SJCRH30 (cell line): ENCODE measurements at regions not wholly inside any gene's neighbourhood (a gene's known extent, or its start where the extent isn't known, plus 50 kb on each side); places are given as distances from the start of the nearest gene placed in this dataset.
A peak's percentile ranks its signal among the peaks of the same experiment; 100 is the strongest.

Experiments used
- DNase-seq, 2 experiments: peaks; one replicate each; pipeline ENCODE4 v3.0.0-alpha.2; 2015 to 2020
- H3K27ac ChIP-seq: fragments of 250-450 bp; sonication (Bioruptor Pico); 2 replicates; pipeline ENCODE4 v1.5.1; 2020; ENCODE audit warnings: mild to moderate bottlenecking, moderate library complexity
- H3K27me3 ChIP-seq: fragments of 250-450 bp; sonication (Bioruptor Pico); 2 replicates; pipeline ENCODE4 v1.5.1; 2020; ENCODE audit warnings: mild to moderate bottlenecking, moderate library complexity
- H3K36me3 ChIP-seq: fragments of 250-450 bp; sonication (Bioruptor Pico); 2 replicates; pipeline ENCODE4 v1.5.1; 2020; ENCODE audit warnings: mild to moderate bottlenecking, moderate library complexity
- H3K4me1 ChIP-seq: fragments of 250-450 bp; sonication (Bioruptor Pico); 2 replicates; pipeline ENCODE4 v1.5.1; 2020; ENCODE audit warnings: mild to moderate bottlenecking, moderate library complexity
- H3K4me3 ChIP-seq: fragments of 250-450 bp; sonication (Bioruptor Pico); 2 replicates; pipeline ENCODE4 v1.5.1; 2020; ENCODE audit warnings: mild to moderate bottlenecking, moderate library complexity
- H3K9me3 ChIP-seq: fragments of 250-450 bp; sonication (Bioruptor Pico); replicated peaks from 2 replicates; pipeline ENCODE4 v1.5.1; 2020; ENCODE audit warnings: mild to moderate bottlenecking, moderate library complexity

DNA sequence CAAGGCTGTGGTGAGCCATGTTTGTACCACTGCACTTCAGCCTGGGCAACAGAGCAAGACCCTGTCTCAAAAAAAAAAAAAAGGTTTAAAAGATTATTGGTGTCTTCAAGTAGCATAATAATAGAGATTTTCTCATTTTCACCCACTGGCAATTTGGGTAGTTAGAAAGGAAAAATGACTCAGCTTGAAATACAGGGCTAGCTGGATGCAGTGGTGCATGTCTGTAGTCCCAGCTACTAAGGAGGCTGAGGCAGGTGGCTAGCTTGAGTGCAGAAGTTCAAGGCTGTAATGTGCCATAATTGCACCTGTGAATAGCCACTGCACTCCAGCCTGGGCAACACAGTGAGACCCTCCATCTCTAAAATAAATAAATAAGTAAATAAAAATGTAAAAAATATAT is 111.1 kb downstream of the ARRDC3 start:
- H3K27me3 ChIP-seq, result no peaks in the 10 kb centered on the region
- 0 out of 2 replicates have a peak, but pooled peaks cover 3% of the 10 kb centered on the region for H3K4me1 ChIP-seq
- H3K27ac ChIP-seq, result no peak overlapping the region
- no peak overlapping the region for H3K4me3 ChIP-seq
- no peaks in the 10 kb centered on the region for H3K36me3 ChIP-seq
- no peak for DNase-seq
- H3K9me3 ChIP-seq, result no peaks in the 10 kb centered on the region; the same call in 1 of the 2 replicates

DNA sequence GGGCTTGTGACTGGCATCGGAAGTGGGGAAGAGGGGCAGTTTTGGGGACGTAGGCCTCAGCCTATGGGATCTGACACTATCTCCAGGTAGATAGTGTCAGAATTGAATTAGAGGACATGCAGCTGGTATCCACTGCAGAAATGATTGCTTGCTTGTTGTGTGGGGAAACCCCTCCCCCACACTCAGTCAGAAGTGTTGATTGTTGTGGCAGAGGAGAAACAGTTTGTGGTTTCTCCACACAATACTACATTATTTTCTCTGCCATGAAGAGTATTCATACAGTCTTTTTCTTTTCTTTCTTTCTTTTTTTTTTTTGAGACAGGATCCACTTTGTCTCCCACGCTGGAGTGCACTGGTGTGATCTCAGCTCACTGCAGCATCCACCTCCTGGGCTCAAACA is 113.9 kb downstream of the ARRDC3 start:
- no peak for DNase-seq
- H3K27ac ChIP-seq, result no peak overlapping the region
- peaks cover 21% of the 10 kb centered on the region for H3K4me1 ChIP-seq
- no peak overlapping the region for H3K4me3 ChIP-seq
- H3K36me3 ChIP-seq, result no peaks in the 10 kb centered on the region
- no peaks in the 10 kb centered on the region for H3K27me3 ChIP-seq
- H3K9me3 ChIP-seq, result no peaks in the 10 kb centered on the region; the same call in 1 of the 2 replicates

DNA sequence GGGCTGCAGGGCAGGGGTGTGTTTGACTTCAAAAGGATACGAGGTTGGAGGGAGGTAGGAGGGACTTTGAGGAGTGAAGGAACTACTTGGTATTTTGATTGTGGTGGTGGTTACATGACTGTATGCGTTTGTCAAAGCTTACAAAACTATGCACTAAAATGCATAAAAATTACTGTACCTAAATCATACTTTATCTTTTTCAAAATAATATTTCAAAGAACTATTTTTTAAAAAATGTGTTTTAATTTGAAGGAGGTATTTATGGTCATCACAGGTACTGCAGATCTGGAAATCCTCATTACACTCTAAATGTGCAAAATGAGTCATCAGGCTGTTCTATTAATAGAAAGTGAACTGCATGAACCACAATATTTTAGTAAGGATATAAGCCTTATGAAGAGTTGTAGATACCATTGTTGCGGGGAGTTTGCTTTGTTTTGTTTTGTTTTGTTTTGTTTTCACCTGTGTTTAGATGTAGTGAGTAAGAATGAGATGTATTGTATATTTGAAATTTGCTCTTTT is 116.9 kb downstream of the ARRDC3 start:
- Histone ChIP-seq H3K27me3 (no peaks in the 10 kb centered on the region), H3K4me3 (no peak overlapping the region), H3K27ac (no peak overlapping the region), H3K4me1 (peaks cover 27% of the 10 kb centered on the region), H3K9me3 (no peaks in the 10 kb centered on the region; the same call in 1 of the 2 replicates), H3K36me3 (no peaks in the 10 kb centered on the region)
- peak in 1 of 2 experiments; percentile 54 for DNase-seq

GRCh38 chr5:91264311-91265051 is 118.6 kb downstream of the ARRDC3 start:
- peaks cover 27% of the 10 kb centered on the region for H3K4me1 ChIP-seq
- peak in 1 of 2 experiments; percentile 66 for DNase-seq
- no peaks in the 10 kb centered on the region for H3K9me3 ChIP-seq
- peak overlapping the region; percentile 44; the same call in 1 of the 2 replicates for H3K27ac ChIP-seq
- no peak overlapping the region for H3K4me3 ChIP-seq
- no peaks in the 10 kb centered on the region for H3K27me3 ChIP-seq
- H3K36me3 ChIP-seq, result no peaks in the 10 kb centered on the region

DNA sequence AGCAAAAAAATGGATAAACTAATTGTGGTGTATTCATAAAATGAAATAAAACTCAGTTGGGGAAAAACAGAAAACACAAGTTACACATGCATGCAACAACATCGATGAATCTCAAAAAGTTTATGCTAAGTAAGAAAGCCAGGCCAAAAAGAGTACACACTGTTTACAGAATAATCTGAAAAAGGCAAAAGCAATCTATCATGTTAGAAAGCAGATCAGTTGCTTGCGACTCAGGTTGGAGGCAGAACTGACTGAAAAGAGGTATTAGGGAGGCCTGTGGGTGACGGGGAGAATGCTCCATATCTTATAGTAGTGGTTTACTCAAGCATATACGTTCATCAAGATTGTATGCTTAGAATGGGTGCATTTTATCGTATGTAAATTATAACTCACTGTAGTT is 119.2 kb downstream of the ARRDC3 start:
- peak in 1 of 2 experiments; percentile 39 for DNase-seq
- Histone ChIP-seq H3K4me1 (peaks cover 27% of the 10 kb centered on the region), H3K36me3 (no peaks in the 10 kb centered on the region), H3K4me3 (no peak overlapping the region), H3K27ac (peak overlapping the region; percentile 44; the same call in 1 of the 2 replicates), H3K27me3 (no peaks in the 10 kb centered on the region), H3K9me3 (no peaks in the 10 kb centered on the region)

DNA sequence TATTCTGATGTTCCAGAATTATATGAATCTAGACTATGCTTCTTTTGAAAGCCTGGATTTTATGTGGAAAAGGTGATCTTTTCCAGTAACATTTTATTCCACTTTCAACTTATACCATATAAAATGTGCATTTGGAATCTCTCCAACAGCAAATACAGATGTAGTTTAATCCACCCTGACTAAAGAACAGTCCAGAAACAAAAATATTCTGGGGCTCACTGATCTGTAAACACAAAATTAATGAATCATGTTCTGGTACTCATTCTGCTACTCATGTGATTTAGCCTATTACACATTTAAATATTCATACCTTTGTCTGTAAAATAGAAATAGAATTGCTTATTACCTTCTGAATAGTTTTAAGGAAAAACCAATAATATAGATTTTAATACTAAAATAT is 125.8 kb downstream of the ARRDC3 start:
- H3K36me3 ChIP-seq, result no peaks in the 10 kb centered on the region

GRCh38 chr5:91256142-91256524 is 127.0 kb downstream of the ARRDC3 start:
- H3K27me3 ChIP-seq, result no peaks in the 10 kb centered on the region
- H3K4me1 ChIP-seq, result peaks cover 9% of the 10 kb centered on the region
- no peak overlapping the region for H3K27ac ChIP-seq
- no peak overlapping the region for H3K4me3 ChIP-seq
- no peaks in the 10 kb centered on the region for H3K36me3 ChIP-seq
- H3K9me3 ChIP-seq, result no peaks in the 10 kb centered on the region
- no peak for DNase-seq

More for the DNA sequence above, 125.8 kb downstream of the ARRDC3 start:
- DNase-seq, result no peak
- Histone ChIP-seq H3K27me3 (no peaks in the 10 kb centered on the region), H3K27ac (peak overlapping the region; percentile 18; the same call in 1 of the 2 replicates), H3K4me1 (peaks cover 9% of the 10 kb centered on the region), H3K9me3 (no peaks in the 10 kb centered on the region), H3K4me3 (no peak overlapping the region)

DNA sequence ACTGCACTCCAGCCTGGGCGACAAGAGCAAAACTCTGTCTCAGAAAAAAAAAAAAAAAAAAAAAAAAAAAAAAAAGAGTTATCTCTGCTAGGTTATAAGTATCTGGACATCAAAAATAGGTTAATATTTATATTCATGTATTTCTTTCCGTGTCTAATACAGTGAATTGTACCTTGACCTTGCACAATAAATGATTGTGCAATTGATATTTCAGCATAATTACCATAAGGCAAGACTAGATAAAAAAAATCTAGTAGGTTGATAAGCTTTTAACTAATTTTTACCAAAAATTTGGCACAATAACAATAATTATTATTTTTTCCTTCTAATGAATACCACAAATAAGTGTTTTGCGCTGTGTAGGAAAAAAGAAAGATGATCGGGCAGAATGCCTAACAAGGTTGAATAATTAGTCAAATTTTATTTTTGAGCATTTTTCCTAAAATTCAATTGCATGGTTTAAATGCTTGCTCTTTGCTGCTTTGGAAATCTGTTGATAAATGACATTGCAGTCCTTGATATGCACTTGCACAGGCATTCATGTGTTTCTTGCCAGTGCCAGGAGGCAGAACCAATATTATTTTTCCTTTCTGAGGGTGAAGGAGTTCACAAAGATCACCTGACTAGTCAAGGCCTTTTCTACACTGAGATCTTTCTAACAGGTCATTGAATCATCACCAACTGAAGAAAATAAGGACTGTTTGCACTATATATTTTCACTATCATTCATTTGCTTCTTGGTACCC is 127.5 kb downstream of the ARRDC3 start:
- Histone ChIP-seq H3K27me3 (no peaks in the 10 kb centered on the region), H3K9me3 (no peaks in the 10 kb centered on the region)

GRCh38 chr5:91252916-91253315 is 130.2 kb downstream of the ARRDC3 start:
- Histone ChIP-seq H3K27ac (no peak overlapping the region), H3K36me3 (no peaks in the 10 kb centered on the region), H3K27me3 (no peaks in the 10 kb centered on the region), H3K4me1 (peaks cover 9% of the 10 kb centered on the region), H3K9me3 (no peaks in the 10 kb centered on the region), H3K4me3 (no peak overlapping the region)
- DNase-seq, result no peak

More for the DNA sequence above, 127.5 kb downstream of the ARRDC3 start:
- no peak for DNase-seq
- H3K36me3 ChIP-seq, result no peaks in the 10 kb centered on the region
- H3K4me3 ChIP-seq, result no peak overlapping the region
- H3K4me1 ChIP-seq, result peaks cover 9% of the 10 kb centered on the region
- H3K27ac ChIP-seq, result no peak overlapping the region

DNA sequence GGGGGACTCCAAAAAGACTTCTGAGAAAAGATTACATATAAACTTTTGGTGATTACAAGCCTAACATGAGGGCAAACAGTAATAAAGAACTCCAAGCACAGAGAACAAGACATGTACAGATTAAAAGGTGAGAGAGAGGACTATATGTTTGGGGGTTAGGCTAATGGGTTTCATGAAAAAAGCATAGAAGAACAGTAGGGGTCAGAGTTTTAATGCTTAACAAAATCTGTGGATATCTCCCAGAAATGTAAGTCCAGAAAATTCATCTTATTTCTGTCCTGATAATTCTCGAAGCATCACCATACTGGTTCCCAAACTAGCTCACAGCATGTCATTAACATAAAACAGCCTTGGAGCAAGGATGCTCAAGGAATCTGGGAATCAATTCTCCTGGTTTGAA is 137.2 kb downstream of the ARRDC3 start:
- Histone ChIP-seq H3K9me3 (no peaks in the 10 kb centered on the region; the same call in none of the 2 replicates), H3K4me3 (no peak overlapping the region)

GRCh38 chr5:91245074-91245452 is 138.1 kb downstream of the ARRDC3 start:
- no peaks in the 10 kb centered on the region for H3K27me3 ChIP-seq
- DNase-seq, result no peak
- no peaks in the 10 kb centered on the region for H3K4me1 ChIP-seq
- H3K9me3 ChIP-seq, result no peaks in the 10 kb centered on the region; the same call in none of the 2 replicates
- H3K4me3 ChIP-seq, result no peak overlapping the region
- no peaks in the 10 kb centered on the region for H3K36me3 ChIP-seq
- H3K27ac ChIP-seq, result no peak overlapping the region

More for the DNA sequence above, 137.2 kb downstream of the ARRDC3 start:
- DNase-seq, result no peak
- H3K4me1 ChIP-seq, result no peaks in the 10 kb centered on the region
- H3K27me3 ChIP-seq, result no peaks in the 10 kb centered on the region
- H3K36me3 ChIP-seq, result no peaks in the 10 kb centered on the region
- H3K27ac ChIP-seq, result no peak overlapping the region

DNA sequence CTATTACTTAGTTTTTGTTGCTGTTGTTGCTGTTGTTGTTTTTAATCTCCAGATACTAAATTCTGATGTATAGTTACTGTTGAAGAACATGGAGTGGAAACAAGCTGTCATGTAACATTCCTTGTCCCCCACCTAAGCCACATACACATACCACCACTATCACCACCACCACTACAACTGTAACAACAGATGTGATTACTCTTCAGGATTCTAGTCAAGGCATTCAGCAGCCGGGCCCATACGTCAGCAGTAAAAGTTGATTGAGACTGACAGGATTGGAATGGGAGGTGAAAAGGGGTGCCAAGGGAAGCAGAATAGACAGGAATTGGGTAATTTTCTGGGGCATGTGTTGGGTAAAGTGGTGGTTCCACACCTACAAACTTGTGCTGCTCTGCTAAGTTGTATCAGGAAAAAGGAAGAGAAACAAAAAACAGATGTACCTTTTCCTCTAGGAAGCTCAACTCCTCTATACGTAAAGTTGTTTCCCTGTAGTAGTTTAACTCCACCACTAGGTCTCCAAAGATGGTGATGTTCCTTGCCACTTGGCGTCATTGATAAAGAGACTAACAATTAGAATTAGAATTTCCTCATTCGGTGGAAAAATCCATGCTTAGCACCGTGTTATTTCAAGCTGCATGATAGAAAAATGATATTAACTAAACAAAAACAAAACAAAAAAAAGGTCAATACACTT is 138.6 kb downstream of the ARRDC3 start:
- no peak overlapping the region for H3K4me3 ChIP-seq
- H3K27ac ChIP-seq, result no peak overlapping the region
- no peak for DNase-seq
- H3K36me3 ChIP-seq, result no peaks in the 10 kb centered on the region
- H3K9me3 ChIP-seq, result no peaks in the 10 kb centered on the region; the same call in none of the 2 replicates
- H3K4me1 ChIP-seq, result no peaks in the 10 kb centered on the region
- H3K27me3 ChIP-seq, result no peaks in the 10 kb centered on the region

DNA sequence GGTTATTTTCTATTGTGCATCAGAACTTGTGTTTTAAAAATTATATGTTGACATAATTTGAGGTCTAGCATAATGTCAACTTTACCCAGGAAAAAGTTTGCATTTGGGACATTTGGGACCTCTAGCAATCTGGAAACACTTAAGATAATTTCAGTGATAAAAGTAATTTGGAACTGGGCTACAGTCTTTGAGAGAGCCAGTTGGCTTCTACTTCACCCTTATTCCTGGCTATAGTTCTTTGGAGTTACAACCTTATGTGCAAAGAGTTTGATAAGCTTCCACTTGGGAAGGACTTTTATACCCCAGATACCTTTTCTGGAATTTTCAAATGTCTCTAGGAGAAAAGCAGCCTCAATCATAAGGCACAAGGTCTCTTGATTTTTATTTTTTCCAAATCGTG is 139.3 kb downstream of the ARRDC3 start:
- Histone ChIP-seq H3K4me3 (no peak overlapping the region), H3K27me3 (no peaks in the 10 kb centered on the region), H3K4me1 (no peaks in the 10 kb centered on the region), H3K9me3 (no peaks in the 10 kb centered on the region; the same call in none of the 2 replicates), H3K27ac (no peak overlapping the region), H3K36me3 (no peaks in the 10 kb centered on the region)
- no peak for DNase-seq

DNA sequence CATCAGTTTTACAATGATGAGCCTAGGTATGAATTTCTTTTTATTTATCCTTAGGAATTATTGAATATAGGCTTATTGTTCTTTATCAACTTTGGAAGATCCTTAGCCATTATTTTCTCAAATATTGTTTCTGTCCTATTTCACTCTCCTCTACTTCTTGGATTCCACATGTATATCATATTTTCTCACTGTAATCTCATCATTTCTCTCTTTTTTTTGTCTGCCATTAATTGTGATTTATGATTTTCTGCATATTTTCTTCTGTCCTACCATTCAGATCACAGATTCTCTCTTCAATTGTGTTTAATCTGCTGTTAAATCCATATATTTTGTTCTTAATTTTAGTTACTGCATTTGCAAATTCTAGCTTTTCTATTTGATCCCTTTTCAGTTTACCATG is 139.8 kb downstream of the ARRDC3 start:
- Histone ChIP-seq H3K36me3 (no peaks in the 10 kb centered on the region), H3K9me3 (no peaks in the 10 kb centered on the region; the same call in none of the 2 replicates)
- no peak for DNase-seq

More for the DNA sequence above, 139.8 kb downstream of the ARRDC3 start:
- no peak overlapping the region for H3K27ac ChIP-seq
- H3K4me3 ChIP-seq, result no peak overlapping the region
- no peaks in the 10 kb centered on the region for H3K27me3 ChIP-seq
- H3K4me1 ChIP-seq, result no peaks in the 10 kb centered on the region
